ENCODE measurements at regions not wholly inside any gene's neighbourhood (a gene's known extent, or its start where the extent isn't known, plus 50 kb on each side); places are given as distances from the start of the nearest gene placed in this dataset.

DNA sequence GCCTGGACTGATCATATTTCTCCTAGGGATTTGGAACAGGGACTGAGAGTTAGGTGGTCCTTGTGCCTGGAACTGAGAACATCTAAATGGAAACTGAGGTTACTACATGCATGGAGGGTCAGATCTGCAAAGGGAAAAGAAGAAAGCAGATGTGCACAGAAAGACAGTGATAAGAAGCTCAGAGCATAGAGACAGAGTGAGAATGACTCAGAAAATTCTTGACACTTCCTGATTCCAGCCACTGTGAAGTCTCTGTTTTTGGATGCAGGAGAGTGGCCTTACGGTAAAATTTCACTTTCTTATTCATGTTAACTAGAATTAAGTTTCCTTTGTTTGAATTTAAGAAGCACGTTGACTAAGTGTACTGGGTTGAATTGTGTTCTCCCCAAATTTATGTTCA, 241.7 kb downstream of the TMEM26 start:
- TF ChIP-seq, protein P1, sequence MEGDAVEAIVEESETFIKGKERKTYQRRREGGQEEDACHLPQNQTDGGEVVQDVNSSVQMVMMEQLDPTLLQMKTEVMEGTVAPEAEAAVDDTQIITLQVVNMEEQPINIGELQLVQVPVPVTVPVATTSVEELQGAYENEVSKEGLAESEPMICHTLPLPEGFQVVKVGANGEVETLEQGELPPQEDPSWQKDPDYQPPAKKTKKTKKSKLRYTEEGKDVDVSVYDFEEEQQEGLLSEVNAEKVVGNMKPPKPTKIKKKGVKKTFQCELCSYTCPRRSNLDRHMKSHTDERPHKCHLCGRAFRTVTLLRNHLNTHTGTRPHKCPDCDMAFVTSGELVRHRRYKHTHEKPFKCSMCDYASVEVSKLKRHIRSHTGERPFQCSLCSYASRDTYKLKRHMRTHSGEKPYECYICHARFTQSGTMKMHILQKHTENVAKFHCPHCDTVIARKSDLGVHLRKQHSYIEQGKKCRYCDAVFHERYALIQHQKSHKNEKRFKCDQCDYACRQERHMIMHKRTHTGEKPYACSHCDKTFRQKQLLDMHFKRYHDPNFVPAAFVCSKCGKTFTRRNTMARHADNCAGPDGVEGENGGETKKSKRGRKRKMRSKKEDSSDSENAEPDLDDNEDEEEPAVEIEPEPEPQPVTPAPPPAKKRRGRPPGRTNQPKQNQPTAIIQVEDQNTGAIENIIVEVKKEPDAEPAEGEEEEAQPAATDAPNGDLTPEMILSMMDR (IDR thresholded peaks at IDR 0.05), result no peak
- TF ChIP-seq POLR2AphosphoS5 (IDR thresholded peaks at IDR 0.05) (no peak), POLR2A (IDR thresholded peaks at IDR 0.05) (no peak)

All from breast epithelium (tissue), 3 donors.